ENCODE measurements at regions not wholly inside any gene's neighbourhood (a gene's known extent, or its start where the extent isn't known, plus 50 kb on each side); places are given as distances from the start of the nearest gene placed in this dataset.
"Not testable (repeated sequence)": the region's sequence is repeated elsewhere in the genome, so short reads cannot be mapped to it uniquely, and the experiment has no call there.

DNA sequence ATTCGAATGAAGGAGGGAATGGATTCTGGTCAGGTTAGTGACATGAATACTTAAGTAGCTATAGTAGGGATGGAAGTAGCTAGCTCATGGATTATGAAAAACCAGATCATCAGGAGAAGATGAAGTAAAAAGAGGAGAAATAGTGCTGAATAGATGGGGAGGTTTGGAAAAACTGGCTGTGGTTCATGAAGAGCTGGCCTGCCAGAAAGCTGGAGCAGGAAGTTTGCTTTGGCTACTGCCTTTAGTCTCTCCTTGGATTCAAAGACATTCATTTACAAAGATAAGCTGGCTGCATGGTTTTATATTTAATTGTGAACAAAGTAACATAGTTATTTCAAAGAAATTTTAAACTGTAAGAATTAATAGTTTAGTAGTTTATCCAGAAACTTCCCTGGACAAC is 567.0 kb downstream of the RIT2 start:
- Histone ChIP-seq H3K27me3 (no peaks in the 10 kb centered on the region), H3K36me3 (no peaks in the 10 kb centered on the region), H3K4me3 (no peak overlapping the region), H3K4me1 (no peaks in the 10 kb centered on the region), H3K9me3 (no peaks in the 10 kb centered on the region), H3K27ac (no peak overlapping the region)
- intact Hi-C loops (cut with DNase I; ENCODE audit: low total_unique reads): no loop called here
- TF ChIP-seq CTCF (IDR thresholded peaks at IDR 0.05): no peak
- DNase-seq: no peak

DNA sequence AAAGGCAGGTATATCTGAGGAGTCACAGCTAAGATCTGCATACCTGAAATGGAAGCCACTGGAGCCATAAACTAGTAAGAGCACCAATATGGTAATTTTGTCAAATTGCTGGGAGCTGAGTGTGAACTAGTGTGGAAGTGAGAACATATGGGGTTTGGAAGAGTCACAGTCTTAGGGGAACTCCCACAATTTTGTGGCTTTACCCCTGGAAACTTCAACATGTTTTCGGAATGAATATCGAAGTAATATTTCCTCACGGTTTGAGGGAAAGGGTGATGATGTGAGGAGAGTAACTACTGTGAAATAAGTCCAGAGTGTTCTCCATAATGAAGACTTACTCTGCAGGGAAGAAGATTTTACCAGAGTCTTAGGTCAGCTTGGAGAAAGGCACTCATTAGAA is 565.9 kb downstream of the RIT2 start:
- no peak overlapping the region for H3K4me3 ChIP-seq
- H3K36me3 ChIP-seq: no peaks in the 10 kb centered on the region
- no peak for TF ChIP-seq CTCF (IDR thresholded peaks at IDR 0.05)
- H3K27me3 ChIP-seq: no peaks in the 10 kb centered on the region
- no peaks in the 10 kb centered on the region for H3K9me3 ChIP-seq
- intact Hi-C loops (cut with DNase I; ENCODE audit: low total_unique reads): no loop called here
- H3K27ac ChIP-seq: no peak overlapping the region
- DNase-seq: no peak
- no peaks in the 10 kb centered on the region for H3K4me1 ChIP-seq

- DNase-seq; H3K27me3 ChIP-seq; H3K36me3 ChIP-seq; intact Hi-C loops (cut with DNase I; ENCODE audit: low total_unique reads); H3K27ac ChIP-seq; H3K9me3 ChIP-seq; H3K4me1 ChIP-seq; H3K4me3 ChIP-seq: not testable (repeated sequence)
Measured at GRCh38 chr18:42552559-42552958, 562.9 kb downstream of the RIT2 start.

DNA sequence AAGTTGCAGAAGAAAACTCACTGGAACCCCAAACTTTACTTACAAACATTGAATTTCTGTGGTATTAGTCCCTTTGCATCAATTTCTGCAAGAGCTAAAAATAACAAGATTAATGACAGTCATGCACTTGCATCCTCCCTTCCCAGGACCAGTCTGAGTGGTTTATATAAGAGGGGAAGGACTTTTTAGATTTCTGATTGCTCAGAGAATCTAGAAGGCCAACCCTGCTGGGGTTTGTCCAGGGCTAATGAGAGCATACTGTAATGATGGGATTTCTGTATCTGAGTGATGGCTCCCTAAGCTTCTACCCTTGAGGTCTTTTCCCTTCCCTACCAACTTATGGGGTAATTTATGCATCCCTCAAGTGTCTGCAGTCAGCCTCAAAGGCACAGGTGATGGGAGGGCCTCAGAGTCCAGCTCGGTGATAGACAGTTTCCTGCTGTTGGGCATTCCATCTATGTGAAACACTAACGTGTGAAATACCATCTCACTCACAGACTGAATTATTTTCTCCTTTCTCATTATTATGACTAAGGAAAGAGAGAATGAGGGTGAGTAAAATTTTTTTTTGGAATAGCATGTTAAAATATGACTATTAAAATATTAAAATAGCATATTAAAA is 556.3 kb downstream of the RIT2 start:
- intact Hi-C loops (cut with DNase I; ENCODE audit: low total_unique reads): no loop called here
- H3K9me3 ChIP-seq: no peaks in the 10 kb centered on the region
- no peak for TF ChIP-seq CTCF (IDR thresholded peaks at IDR 0.05)
- DNase-seq: no peak
- no peak overlapping the region for H3K27ac ChIP-seq
- H3K36me3 ChIP-seq: no peaks in the 10 kb centered on the region
- H3K27me3 ChIP-seq: no peaks in the 10 kb centered on the region
- no peak overlapping the region for H3K4me3 ChIP-seq
- no peaks in the 10 kb centered on the region for H3K4me1 ChIP-seq

- Histone ChIP-seq H3K36me3 (no peaks in the 10 kb centered on the region), H3K27ac (no peak overlapping the region)
- TF ChIP-seq CTCF (IDR thresholded peaks at IDR 0.05): no peak
Measured at GRCh38 chr18:42561521-42561920, 554.0 kb downstream of the RIT2 start.

GRCh38 chr18:42563995-42564394 is 551.5 kb downstream of the RIT2 start:
- no peaks in the 10 kb centered on the region for H3K27me3 ChIP-seq
- DNase-seq: no peak
- H3K4me1 ChIP-seq: no peaks in the 10 kb centered on the region
- no peaks in the 10 kb centered on the region for H3K36me3 ChIP-seq
- intact Hi-C loops (cut with DNase I; ENCODE audit: low total_unique reads): no loop called here
- H3K4me3 ChIP-seq: no peak overlapping the region
- no peaks in the 10 kb centered on the region for H3K9me3 ChIP-seq
- TF ChIP-seq CTCF (IDR thresholded peaks at IDR 0.05): no peak
- H3K27ac ChIP-seq: no peak overlapping the region

More at GRCh38 chr18:42561521-42561920, 554.0 kb downstream of the RIT2 start:
- Histone ChIP-seq H3K27me3 (no peaks in the 10 kb centered on the region), H3K9me3 (no peaks in the 10 kb centered on the region), H3K4me1 (no peaks in the 10 kb centered on the region), H3K4me3 (no peak overlapping the region)
- DNase-seq: no peak
- intact Hi-C loops (cut with DNase I; ENCODE audit: low total_unique reads): no loop called here

Measured in tibial artery (tissue), 4 donors.